HepG2 (cell line): ENCODE measurements at regions not wholly inside any gene's neighbourhood (a gene's known extent, or its start where the extent isn't known, plus 50 kb on each side); places are given as distances from the start of the nearest gene placed in this dataset.

ENCODE experiments used
- ARNT ChIP-seq: fragments of 450-650 bp; IDR thresholded peaks from 2 replicates; pipeline ENCODE4 v1.6.1; 2017
- FOXA3 ChIP-seq: IDR thresholded peaks from 2 replicates; pipeline ENCODE4 v1.6.1; 2016; ENCODE audit warnings: missing genetic modification reagents, missing compliant biosample characterization
- HMG20A ChIP-seq: IDR thresholded peaks from 2 replicates; pipeline ENCODE4 v1.6.1; 2016; ENCODE audit warnings: borderline replicate concordance
- HNRNPL ChIP-seq: fragments of 200-400 bp; formaldehyde crosslinking; IDR thresholded peaks from 2 replicates; pipeline ENCODE4 v1.6.1; 2017; ENCODE audit warnings: mild to moderate bottlenecking, low read depth, low read length
- HOXA3 ChIP-seq: sonication (generic); formaldehyde crosslinking; IDR thresholded peaks from 2 replicates; pipeline ENCODE4 v1.5.0; 2020; ENCODE audit warnings: missing genetic modification reagents
- MED8 ChIP-seq: sonication (generic); formaldehyde crosslinking; IDR thresholded peaks from 2 replicates; pipeline ENCODE4 v1.8.1; 2023; ENCODE audit warnings: mild to moderate bottlenecking, missing genetic modification reagents; ENCODE audit not compliant: insufficient replicate concordance
- MXI1 ChIP-seq: IDR thresholded peaks from 3 replicates; pipeline ENCODE4 v1.6.1; 2012; ENCODE audit warnings: low read depth, low read length, inconsistent platforms, borderline replicate concordance
- NRL ChIP-seq: sonication (generic); formaldehyde crosslinking; IDR thresholded peaks from 2 replicates; pipeline ENCODE4 v1.5.0; 2020; ENCODE audit warnings: missing genetic modification reagents, mild to moderate bottlenecking, moderate library complexity, borderline replicate concordance
- RXRA ChIP-seq: sonication (generic); formaldehyde crosslinking; IDR thresholded peaks from 2 replicates; pipeline ENCODE4 v1.5.1; 2020; ENCODE audit warnings: missing genetic modification reagents
- TARDBP ChIP-seq: sonication (generic); formaldehyde crosslinking; IDR thresholded peaks from 2 replicates; pipeline ENCODE4 v1.8.0; 2022; ENCODE audit warnings: mild to moderate bottlenecking, missing genetic modification reagents
- U2AF2 ChIP-seq: fragments of 200-400 bp; formaldehyde crosslinking; IDR thresholded peaks from 2 replicates; pipeline ENCODE4 v1.6.1; 2017; ENCODE audit warnings: low read depth, mild to moderate bottlenecking, low read length
- ZFY ChIP-seq: sonication (generic); formaldehyde crosslinking; IDR thresholded peaks from 2 replicates; pipeline ENCODE4 v1.4.0; 2020; ENCODE audit warnings: missing genetic modification reagents
- ZNF337 ChIP-seq: sonication (generic); formaldehyde crosslinking; IDR thresholded peaks from 2 replicates; pipeline ENCODE4 v1.5.1; 2020; ENCODE audit warnings: missing genetic modification reagents, low read depth, mild to moderate bottlenecking, borderline replicate concordance
- ZNF552 ChIP-seq: sonication (generic); formaldehyde crosslinking; IDR thresholded peaks from 2 replicates; pipeline ENCODE4 v1.9.0; 2022; ENCODE audit warnings: missing genetic modification reagents, mild to moderate bottlenecking, borderline replicate concordance
- ZNF607 ChIP-seq: sonication (generic); formaldehyde crosslinking; IDR thresholded peaks from 2 replicates; pipeline ENCODE4 v1.5.1; 2020; ENCODE audit warnings: missing genetic modification reagents, mild to moderate bottlenecking, borderline replicate concordance
- ZNF780A ChIP-seq: sonication (generic); formaldehyde crosslinking; IDR thresholded peaks from 2 replicates; pipeline ENCODE4 v1.8.0; 2022; ENCODE audit warnings: mild to moderate bottlenecking, missing genetic modification reagents, moderate library complexity
- TF ChIP-seq, protein P1 (sequence below): sonication (generic); formaldehyde crosslinking; IDR thresholded peaks from 2 replicates; pipeline ENCODE4 v1.8.0; 2022; ENCODE audit warnings: low read depth, missing genetic modification reagents
- TF ChIP-seq, protein P2 (sequence below): sonication (generic); formaldehyde crosslinking; IDR thresholded peaks from 2 replicates; pipeline ENCODE4 v1.4.0; 2020; ENCODE audit warnings: mild to moderate bottlenecking, missing genetic modification reagents
- TF ChIP-seq, protein P3 (sequence below): sonication (generic); formaldehyde crosslinking; IDR thresholded peaks from 2 replicates; pipeline ENCODE4 v1.9.0; 2022; ENCODE audit warnings: low read depth, missing genetic modification reagents
- TF ChIP-seq, protein P4 (sequence below): sonication (generic); formaldehyde crosslinking; IDR thresholded peaks from 2 replicates; pipeline ENCODE4 v1.4.0; 2020; ENCODE audit warnings: mild to moderate bottlenecking, missing genetic modification reagents
- TF ChIP-seq, protein P5 (sequence below): sonication (generic); formaldehyde crosslinking; IDR thresholded peaks from 2 replicates; pipeline ENCODE4 v1.4.0; 2020; ENCODE audit warnings: mild to moderate bottlenecking, missing genetic modification reagents

DNA sequence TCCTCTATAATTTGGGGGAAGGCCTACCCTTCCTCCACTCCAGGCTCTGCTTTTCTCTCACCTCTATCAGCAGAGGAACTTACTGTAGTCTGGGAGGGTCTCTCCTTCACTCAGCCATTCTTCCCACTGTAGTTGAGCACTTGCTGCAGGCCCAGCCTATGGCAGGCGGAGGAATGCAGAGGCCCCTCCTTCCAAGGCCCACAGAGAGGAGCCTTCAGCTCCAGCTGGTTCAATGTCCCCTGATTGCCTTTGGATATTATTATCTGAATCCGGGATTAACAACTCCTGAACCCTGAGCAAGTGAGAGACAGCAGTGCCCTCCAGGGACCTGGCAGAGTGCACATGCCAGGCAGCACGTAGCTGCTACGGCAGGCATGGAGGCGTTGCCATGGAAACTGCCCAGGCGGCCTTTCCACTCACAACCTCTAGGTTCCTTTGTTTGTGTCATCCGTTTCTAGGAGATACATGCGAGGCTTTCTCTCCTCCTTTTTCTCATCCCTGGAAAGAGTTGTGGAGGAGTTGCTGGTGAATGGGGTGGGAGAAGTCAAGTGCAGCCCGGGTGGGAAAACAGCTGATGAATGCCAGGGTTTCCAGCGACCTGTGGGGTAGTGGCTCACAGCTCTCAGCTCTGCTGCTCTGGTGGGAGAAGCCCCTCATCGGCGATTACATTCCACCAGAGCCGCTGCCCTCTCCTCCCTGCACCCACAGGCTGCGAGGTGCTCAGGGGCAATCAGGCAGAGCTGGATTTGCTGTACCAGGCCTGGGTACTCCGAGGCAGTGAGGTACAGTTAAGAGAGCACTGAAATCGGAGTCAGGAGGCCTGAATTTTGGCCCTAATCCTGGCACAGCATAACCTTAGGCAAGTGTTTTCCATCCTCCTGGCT lies 55.3 kb upstream of the HK2 start (continued):
- TF ChIP-seq, protein P1, sequence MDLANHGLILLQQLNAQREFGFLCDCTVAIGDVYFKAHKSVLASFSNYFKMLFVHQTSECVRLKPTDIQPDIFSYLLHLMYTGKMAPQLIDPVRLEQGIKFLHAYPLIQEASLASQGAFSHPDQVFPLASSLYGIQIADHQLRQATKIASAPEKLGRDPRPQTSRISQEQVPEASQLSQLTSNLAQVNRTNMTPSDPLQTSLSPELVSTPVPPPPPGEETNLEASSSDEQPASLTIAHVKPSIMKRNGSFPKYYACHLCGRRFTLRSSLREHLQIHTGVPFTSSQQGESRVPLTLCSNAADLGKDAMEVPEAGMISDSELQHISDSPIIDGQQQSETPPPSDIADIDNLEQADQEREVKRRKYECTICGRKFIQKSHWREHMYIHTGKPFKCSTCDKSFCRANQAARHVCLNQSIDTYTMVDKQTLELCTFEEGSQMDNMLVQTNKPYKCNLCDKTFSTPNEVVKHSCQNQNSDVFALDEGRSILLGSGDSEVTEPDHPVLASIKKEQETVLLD (CRISPR knock-in tag) = no peak
- TF ChIP-seq ZNF552 (CRISPR knock-in tag) = peak; percentile 63; the same call in 1 of the 2 replicates
- TF ChIP-seq MXI1 = peak; percentile 92; the same call in 2 of the 3 replicates
- TF ChIP-seq NRL (CRISPR knock-in tag) = 0 out of 2 replicates have a peak, but pooled peaks have one; percentile 31
- TF ChIP-seq, protein P2, sequence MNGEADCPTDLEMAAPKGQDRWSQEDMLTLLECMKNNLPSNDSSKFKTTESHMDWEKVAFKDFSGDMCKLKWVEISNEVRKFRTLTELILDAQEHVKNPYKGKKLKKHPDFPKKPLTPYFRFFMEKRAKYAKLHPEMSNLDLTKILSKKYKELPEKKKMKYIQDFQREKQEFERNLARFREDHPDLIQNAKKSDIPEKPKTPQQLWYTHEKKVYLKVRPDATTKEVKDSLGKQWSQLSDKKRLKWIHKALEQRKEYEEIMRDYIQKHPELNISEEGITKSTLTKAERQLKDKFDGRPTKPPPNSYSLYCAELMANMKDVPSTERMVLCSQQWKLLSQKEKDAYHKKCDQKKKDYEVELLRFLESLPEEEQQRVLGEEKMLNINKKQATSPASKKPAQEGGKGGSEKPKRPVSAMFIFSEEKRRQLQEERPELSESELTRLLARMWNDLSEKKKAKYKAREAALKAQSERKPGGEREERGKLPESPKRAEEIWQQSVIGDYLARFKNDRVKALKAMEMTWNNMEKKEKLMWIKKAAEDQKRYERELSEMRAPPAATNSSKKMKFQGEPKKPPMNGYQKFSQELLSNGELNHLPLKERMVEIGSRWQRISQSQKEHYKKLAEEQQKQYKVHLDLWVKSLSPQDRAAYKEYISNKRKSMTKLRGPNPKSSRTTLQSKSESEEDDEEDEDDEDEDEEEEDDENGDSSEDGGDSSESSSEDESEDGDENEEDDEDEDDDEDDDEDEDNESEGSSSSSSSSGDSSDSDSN = peak; percentile 37; the same call in 1 of the 2 replicates
- no peak for TF ChIP-seq ZNF780A
- TF ChIP-seq ZFY (CRISPR knock-in tag) = peak; percentile 47; the same call in 1 of the 2 replicates
- TF ChIP-seq U2AF2 = 0 out of 2 replicates have a peak, but pooled peaks have one; percentile 71
- TF ChIP-seq, protein P3, sequence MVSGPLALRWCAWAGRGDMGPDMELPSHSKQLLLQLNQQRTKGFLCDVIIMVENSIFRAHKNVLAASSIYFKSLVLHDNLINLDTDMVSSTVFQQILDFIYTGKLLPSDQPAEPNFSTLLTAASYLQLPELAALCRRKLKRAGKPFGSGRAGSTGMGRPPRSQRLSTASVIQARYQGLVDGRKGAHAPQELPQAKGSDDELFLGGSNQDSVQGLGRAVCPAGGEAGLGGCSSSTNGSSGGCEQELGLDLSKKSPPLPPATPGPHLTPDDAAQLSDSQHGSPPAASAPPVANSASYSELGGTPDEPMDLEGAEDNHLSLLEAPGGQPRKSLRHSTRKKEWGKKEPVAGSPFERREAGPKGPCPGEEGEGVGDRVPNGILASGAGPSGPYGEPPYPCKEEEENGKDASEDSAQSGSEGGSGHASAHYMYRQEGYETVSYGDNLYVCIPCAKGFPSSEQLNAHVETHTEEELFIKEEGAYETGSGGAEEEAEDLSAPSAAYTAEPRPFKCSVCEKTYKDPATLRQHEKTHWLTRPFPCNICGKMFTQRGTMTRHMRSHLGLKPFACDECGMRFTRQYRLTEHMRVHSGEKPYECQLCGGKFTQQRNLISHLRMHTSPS (CRISPR knock-in tag) = peak; percentile 96; the same call in 1 of the 2 replicates
- peak; percentile 79; the same call in 1 of the 2 replicates for TF ChIP-seq ZNF607
- peak; percentile 95 for TF ChIP-seq HNRNPL
- TF ChIP-seq ARNT = peak; percentile 41; the same call in 1 of the 2 replicates
- TF ChIP-seq, protein P4, sequence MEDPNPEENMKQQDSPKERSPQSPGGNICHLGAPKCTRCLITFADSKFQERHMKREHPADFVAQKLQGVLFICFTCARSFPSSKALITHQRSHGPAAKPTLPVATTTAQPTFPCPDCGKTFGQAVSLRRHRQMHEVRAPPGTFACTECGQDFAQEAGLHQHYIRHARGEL (CRISPR knock-in tag) = 0 out of 2 replicates have a peak, but pooled peaks have one; percentile 28
- TF ChIP-seq, protein P5, sequence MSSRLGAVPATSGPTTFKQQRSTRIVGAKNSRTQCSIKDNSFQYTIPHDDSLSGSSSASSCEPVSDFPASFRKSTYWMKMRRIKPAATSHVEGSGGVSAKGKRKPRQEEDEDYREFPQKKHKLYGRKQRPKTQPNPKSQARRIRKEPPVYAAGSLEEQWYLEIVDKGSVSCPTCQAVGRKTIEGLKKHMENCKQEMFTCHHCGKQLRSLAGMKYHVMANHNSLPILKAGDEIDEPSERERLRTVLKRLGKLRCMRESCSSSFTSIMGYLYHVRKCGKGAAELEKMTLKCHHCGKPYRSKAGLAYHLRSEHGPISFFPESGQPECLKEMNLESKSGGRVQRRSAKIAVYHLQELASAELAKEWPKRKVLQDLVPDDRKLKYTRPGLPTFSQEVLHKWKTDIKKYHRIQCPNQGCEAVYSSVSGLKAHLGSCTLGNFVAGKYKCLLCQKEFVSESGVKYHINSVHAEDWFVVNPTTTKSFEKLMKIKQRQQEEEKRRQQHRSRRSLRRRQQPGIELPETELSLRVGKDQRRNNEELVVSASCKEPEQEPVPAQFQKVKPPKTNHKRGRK = 0 out of 2 replicates have a peak, but pooled peaks have one; percentile 16
- TF ChIP-seq TARDBP (CRISPR knock-in tag) = peak; percentile 32; the same call in 1 of the 2 replicates
- no peak for TF ChIP-seq ZNF337 (CRISPR knock-in tag)
- no peak for TF ChIP-seq MED8 (CRISPR knock-in tag)
- TF ChIP-seq HOXA3 (CRISPR knock-in tag) = peak; percentile 87; the same call in 1 of the 2 replicates
- TF ChIP-seq RXRA (CRISPR knock-in tag) = peak; percentile 77
- TF ChIP-seq HMG20A (CRISPR knock-in tag) = 0 out of 2 replicates have a peak, but pooled peaks have one; percentile 11
- 0 out of 2 replicates have a peak, but pooled peaks have one; percentile 41 for TF ChIP-seq FOXA3 (CRISPR knock-in tag)
